Inflammatory macrophage treated with lipopolysaccharide for 1 hour (primary cell): ENCODE measurements at regions not wholly inside any gene's neighbourhood (a gene's known extent, or its start where the extent isn't known, plus 50 kb on each side); places are given as distances from the start of the nearest gene placed in this dataset.

Source experiments
- DNase-seq, 2 donors: peaks; one replicate each; pipeline ENCODE4 v3.0.0-alpha.2; 2020 to 2022

GRCh38 chr5:42361315-42361688, 61.9 kb upstream of the GHR start:
- DNase-seq: no peak

- DNase-seq: no peak
These were observed 57.2 kb upstream of the GHR start for GRCh38 chr5:42366051-42366450.
